ENCODE measurements at regions not wholly inside any gene's neighbourhood (a gene's known extent, or its start where the extent isn't known, plus 50 kb on each side); places are given as distances from the start of the nearest gene placed in this dataset.

DNA sequence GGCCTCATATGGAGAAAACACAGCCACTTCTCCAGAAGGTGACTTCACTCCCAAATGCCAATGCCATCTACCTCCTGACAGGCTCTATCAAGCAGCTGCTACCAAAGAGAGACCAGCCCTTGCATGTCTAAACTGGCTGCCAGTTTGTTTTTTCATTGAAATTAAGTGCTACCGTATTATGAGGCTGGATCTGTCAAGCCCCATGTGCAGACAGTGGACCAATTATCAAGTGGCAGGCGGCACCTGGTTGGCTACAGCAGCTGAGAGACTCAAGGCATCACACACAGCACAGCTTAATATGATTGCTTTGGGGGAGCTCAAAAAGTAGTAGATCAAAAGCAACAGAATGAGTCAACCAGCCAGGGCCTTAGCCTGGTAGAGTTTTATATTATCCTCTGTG lies 1293.0 kb upstream of the TENM4 start:
- Histone ChIP-seq H4K20me1 (ENCODE audit: low read depth) (no peaks in the 10 kb centered on the region), H3K4me3 (no peak overlapping the region), H3K9me3 (ENCODE audit: low read depth) (no peaks in the 10 kb centered on the region), H3K36me3 (no peaks in the 10 kb centered on the region), H3K4me2 (no peak overlapping the region), H3F3A (ENCODE audit: low read depth) (no peaks in the 10 kb centered on the region), H3K9ac (no peak overlapping the region), H3K4me1 (no peaks in the 10 kb centered on the region), H3K27ac (no peak overlapping the region), H3K79me2 (ENCODE audit: low read depth) (no peaks in the 10 kb centered on the region), H3K27me3 (no peaks in the 10 kb centered on the region), H2AFZ (replicated peaks) (no peak overlapping the region)
- no peak overlapping the region for H3K27ac Mint-ChIP-seq
- H3K27me3 Mint-ChIP-seq (ENCODE audit: insufficient read depth, low read depth), result no peaks in the 10 kb centered on the region
- no peaks in the 10 kb centered on the region for H3K9me3 Mint-ChIP-seq
- DNase-seq (ENCODE audit: low spot score), result no peak
- TF ChIP-seq EZH2phosphoT487 (IDR thresholded peaks at IDR 0.05), result no peak
- no peaks in the 10 kb centered on the region for H3K4me1 Mint-ChIP-seq
- no peak overlapping the region for H3K4me3 Mint-ChIP-seq
- no peaks in the 10 kb centered on the region for H3K36me3 Mint-ChIP-seq

DNA sequence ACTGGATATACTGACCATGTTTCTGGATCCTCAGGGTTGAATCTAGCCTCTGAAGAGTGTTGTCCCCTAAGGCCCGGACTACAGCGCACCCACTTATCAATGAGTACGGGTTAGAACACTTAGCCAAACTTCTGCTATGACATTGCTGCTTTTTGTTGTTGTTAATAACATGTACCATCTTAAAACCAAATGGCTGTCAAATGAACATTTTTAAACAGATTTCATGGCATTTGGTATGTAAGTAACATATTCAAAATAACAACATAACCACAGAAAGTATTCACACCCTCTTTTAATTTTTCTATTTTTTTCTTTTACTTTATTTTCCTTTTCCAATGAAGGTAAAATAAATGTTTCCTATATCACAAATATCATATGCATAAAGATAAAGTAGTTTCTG lies 1292.5 kb upstream of the TENM4 start:
- no peak for DNase-seq (ENCODE audit: low spot score)
- H3K79me2 ChIP-seq (ENCODE audit: low read depth), result no peaks in the 10 kb centered on the region
- H3K27me3 ChIP-seq, result no peaks in the 10 kb centered on the region
- H3K27ac Mint-ChIP-seq, result no peak overlapping the region
- no peaks in the 10 kb centered on the region for H3K27me3 Mint-ChIP-seq (ENCODE audit: insufficient read depth, low read depth)
- H3K4me3 Mint-ChIP-seq, result no peak overlapping the region
- no peak overlapping the region for H3K9ac ChIP-seq
- no peaks in the 10 kb centered on the region for H3K4me1 ChIP-seq
- no peaks in the 10 kb centered on the region for H3K36me3 ChIP-seq
- H3K9me3 Mint-ChIP-seq, result no peaks in the 10 kb centered on the region
- H3K4me2 ChIP-seq, result no peak overlapping the region
- H3K27ac ChIP-seq, result no peak overlapping the region
- H3F3A ChIP-seq (ENCODE audit: low read depth), result no peaks in the 10 kb centered on the region
- no peaks in the 10 kb centered on the region for H3K4me1 Mint-ChIP-seq
- no peaks in the 10 kb centered on the region for H4K20me1 ChIP-seq (ENCODE audit: low read depth)
- no peaks in the 10 kb centered on the region for H3K9me3 ChIP-seq (ENCODE audit: low read depth)
- no peak overlapping the region for H3K4me3 ChIP-seq
- TF ChIP-seq EZH2phosphoT487 (IDR thresholded peaks at IDR 0.05), result no peak
- TF ChIP-seq EZH2 (IDR thresholded peaks at IDR 0.05), result no peak
- H2AFZ ChIP-seq (replicated peaks), result no peak overlapping the region
- no peaks in the 10 kb centered on the region for H3K36me3 Mint-ChIP-seq

DNA sequence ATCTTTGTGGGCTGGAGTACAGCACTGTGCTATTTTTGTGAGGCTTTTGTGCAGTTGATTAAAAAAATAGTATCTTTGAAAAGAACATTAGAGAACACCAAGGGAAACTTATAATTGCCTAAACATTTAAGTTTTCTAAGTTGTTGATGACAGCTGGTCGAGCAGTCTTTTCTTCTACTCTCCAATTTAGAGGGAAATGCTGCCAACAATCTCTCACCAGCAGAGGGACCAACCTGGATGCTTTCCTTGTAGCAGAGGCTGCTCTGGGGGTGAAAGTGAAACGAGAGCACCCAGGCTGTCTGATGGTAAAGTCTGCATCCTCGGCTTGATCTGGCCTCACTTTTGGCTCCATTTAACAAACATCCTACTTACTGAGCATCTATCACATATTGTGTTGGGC lies 1286.5 kb upstream of the TENM4 start:
- Histone ChIP-seq H2AFZ (replicated peaks) (peak overlapping the region; percentile 17), H3F3A (ENCODE audit: low read depth) (no peaks in the 10 kb centered on the region), H3K36me3 (no peaks in the 10 kb centered on the region), H3K4me2 (no peak overlapping the region), H3K27ac (no peak overlapping the region), H3K4me3 (no peak overlapping the region), H3K9ac (no peak overlapping the region), H3K4me1 (no peaks in the 10 kb centered on the region), H3K9me3 (ENCODE audit: low read depth) (no peaks in the 10 kb centered on the region), H3K79me2 (ENCODE audit: low read depth) (no peaks in the 10 kb centered on the region), H4K20me1 (ENCODE audit: low read depth) (no peaks in the 10 kb centered on the region), H3K27me3 (no peaks in the 10 kb centered on the region)
- TF ChIP-seq EZH2phosphoT487 (IDR thresholded peaks at IDR 0.05), result no peak
- TF ChIP-seq, protein P1, sequence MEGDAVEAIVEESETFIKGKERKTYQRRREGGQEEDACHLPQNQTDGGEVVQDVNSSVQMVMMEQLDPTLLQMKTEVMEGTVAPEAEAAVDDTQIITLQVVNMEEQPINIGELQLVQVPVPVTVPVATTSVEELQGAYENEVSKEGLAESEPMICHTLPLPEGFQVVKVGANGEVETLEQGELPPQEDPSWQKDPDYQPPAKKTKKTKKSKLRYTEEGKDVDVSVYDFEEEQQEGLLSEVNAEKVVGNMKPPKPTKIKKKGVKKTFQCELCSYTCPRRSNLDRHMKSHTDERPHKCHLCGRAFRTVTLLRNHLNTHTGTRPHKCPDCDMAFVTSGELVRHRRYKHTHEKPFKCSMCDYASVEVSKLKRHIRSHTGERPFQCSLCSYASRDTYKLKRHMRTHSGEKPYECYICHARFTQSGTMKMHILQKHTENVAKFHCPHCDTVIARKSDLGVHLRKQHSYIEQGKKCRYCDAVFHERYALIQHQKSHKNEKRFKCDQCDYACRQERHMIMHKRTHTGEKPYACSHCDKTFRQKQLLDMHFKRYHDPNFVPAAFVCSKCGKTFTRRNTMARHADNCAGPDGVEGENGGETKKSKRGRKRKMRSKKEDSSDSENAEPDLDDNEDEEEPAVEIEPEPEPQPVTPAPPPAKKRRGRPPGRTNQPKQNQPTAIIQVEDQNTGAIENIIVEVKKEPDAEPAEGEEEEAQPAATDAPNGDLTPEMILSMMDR (IDR thresholded peaks at IDR 0.05), result peak; percentile 60
- no peak overlapping the region for H3K27ac Mint-ChIP-seq
- no peaks in the 10 kb centered on the region for H3K27me3 Mint-ChIP-seq (ENCODE audit: insufficient read depth, low read depth)
- peak; percentile 60 for DNase-seq (ENCODE audit: low spot score)
- no peaks in the 10 kb centered on the region for H3K9me3 Mint-ChIP-seq
- H3K4me3 Mint-ChIP-seq, result no peak overlapping the region
- no peaks in the 10 kb centered on the region for H3K4me1 Mint-ChIP-seq
- H3K36me3 Mint-ChIP-seq, result no peaks in the 10 kb centered on the region

DNA sequence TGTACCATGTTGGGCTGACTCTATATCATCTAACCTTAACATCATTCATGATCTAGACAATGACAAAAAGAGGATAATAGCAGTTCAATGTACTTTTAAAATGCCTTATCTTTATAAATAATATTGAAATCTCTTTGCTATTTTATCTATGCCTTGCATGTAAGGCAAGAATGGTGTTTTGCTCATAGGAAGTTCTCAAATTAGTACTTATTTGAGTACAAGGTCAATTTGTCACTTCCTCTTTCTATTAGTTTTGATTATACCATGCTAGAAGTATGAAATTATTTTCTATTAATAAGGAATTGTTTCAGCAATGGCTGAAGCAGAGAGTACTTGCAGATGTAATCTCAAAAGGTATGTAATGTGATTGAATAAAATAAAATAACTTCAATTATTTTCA lies 1285.4 kb upstream of the TENM4 start:
- Histone ChIP-seq H3K27ac (no peak overlapping the region), H3F3A (ENCODE audit: low read depth) (no peaks in the 10 kb centered on the region), H3K79me2 (ENCODE audit: low read depth) (no peaks in the 10 kb centered on the region), H3K9me3 (ENCODE audit: low read depth) (no peaks in the 10 kb centered on the region), H4K20me1 (ENCODE audit: low read depth) (no peaks in the 10 kb centered on the region), H3K4me1 (no peaks in the 10 kb centered on the region), H3K27me3 (no peaks in the 10 kb centered on the region), H3K9ac (no peak overlapping the region), H3K4me2 (no peak overlapping the region), H2AFZ (replicated peaks) (no peak overlapping the region), H3K36me3 (no peaks in the 10 kb centered on the region), H3K4me3 (no peak overlapping the region)
- no peaks in the 10 kb centered on the region for H3K4me1 Mint-ChIP-seq
- no peak for DNase-seq (ENCODE audit: low spot score)
- H3K36me3 Mint-ChIP-seq, result no peaks in the 10 kb centered on the region
- TF ChIP-seq, protein P1 (IDR thresholded peaks at IDR 0.05), result no peak
- TF ChIP-seq EZH2 (IDR thresholded peaks at IDR 0.05), result no peak
- no peak for TF ChIP-seq EZH2phosphoT487 (IDR thresholded peaks at IDR 0.05)
- H3K27me3 Mint-ChIP-seq (ENCODE audit: insufficient read depth, low read depth), result no peaks in the 10 kb centered on the region
- no peak overlapping the region for H3K27ac Mint-ChIP-seq
- H3K4me3 Mint-ChIP-seq, result no peak overlapping the region
- H3K9me3 Mint-ChIP-seq, result no peaks in the 10 kb centered on the region

Measured in neural progenitor cell (in vitro differentiated cells).